GM19397 (cell line): ENCODE measurements at regions not wholly inside any gene's neighbourhood (a gene's known extent, or its start where the extent isn't known, plus 50 kb on each side); places are given as distances from the start of the nearest gene placed in this dataset.

Experiments used
- ATAC-seq: cut with Tn5 transposase; IDR thresholded peaks from one replicate; pipeline ENCODE4 v1.9.1; 2021; ENCODE audit warnings: mild to moderate bottlenecking, moderate library complexity; ENCODE audit not compliant: unreplicated experiment

GRCh38 chr1:4944911-4945310 is 290.5 kb downstream of the AJAP1 start:
- ATAC-seq = no peak

- ATAC-seq = no peak
Observed at GRCh38 chr1:4944072-4944471, 289.7 kb downstream of the AJAP1 start.

GRCh38 chr1:4939266-4939665 is 284.9 kb downstream of the AJAP1 start:
- ATAC-seq = no peak

DNA sequence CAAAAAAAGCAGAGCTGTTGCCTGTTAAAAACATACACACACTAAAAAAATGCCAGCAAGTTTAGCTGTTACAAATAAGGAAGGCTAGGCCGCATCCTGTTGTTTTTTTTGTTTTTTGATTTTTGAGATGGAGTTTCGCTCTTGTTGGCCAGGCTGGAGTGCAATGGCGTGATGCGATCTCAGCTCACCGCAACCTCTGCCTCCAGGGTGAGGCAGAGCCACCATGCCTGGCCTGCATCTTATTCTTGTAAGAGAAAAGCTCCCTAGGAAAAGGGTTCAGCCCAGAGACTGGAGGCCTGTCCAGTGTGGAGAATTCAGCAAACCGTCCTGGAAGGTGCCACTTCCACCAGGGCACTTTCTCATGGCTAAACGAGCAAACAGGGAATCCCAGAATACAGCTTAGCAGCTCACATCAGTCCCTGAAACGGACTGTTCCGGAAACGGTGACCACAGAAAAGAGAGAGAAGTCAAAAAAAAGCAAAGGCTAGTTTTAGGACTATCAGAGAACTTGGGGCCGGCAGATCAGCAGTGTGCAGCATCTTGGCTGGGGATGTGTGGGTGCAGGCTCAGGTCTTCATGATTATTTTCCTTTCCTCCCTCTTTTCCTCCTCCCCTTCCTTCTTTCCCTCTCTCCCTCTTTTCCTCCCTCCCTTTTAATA is 283.6 kb downstream of the AJAP1 start:
- ATAC-seq = no peak

DNA sequence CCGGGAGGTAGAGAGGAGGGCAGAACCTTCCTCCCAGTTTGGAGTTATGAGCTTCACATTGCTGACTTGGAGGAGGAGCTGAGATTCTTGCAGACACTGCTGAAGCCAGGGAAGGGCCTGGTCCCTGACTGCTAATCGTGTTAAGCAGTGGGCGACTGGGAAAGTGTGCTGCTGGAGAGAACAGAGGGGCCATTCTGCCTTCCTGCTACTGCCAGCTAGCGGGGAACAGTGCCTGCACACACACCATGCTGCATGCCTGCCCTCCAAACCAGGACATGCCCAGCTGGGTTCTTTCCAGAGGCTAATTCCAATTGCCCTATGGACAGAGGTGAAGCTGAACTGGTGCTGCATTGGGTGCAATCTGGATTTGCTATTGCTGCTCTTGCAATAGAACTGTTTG is 281.4 kb downstream of the AJAP1 start:
- no peak for ATAC-seq

DNA sequence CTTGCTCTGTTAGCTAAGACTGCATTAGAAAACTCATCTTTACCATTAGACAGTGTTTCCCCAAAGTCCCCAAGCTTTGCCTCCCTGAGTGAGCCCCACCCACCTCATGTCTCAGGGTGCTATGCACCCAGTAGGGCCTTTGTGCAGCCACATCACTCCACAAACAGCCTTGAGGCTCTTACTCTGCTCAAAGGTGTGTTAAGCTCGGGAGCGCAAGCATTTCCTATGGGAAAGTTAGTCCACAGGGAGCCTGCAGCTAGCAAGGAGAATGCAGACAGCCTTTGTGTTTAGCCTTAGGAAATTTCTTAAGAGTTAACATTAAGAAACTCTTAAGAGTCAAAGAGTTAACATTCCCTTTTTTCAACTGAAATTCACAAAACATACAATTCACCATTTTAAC is 278.8 kb downstream of the AJAP1 start:
- no peak for ATAC-seq

- ATAC-seq = no peak
Observed at GRCh38 chr1:4932311-4933030, 278.1 kb downstream of the AJAP1 start.

DNA sequence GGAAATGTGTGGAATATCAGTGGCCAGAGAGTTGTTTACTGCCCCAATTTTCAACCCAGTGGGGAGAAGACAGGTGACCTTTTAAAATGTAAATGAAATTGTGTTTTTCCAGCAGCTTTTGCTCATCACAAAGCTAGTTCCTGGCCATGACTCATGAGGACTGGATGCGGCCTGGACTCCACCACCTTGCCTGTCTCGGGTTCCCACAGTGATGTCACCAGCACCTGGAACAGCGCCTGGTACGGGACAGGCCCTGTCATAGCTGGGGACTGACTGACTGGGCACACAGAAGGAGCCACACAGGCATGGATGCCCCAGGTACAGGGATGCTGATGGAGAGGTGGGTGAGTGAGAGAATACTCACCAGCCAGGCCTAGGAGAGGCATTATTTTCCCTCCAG is 277.1 kb downstream of the AJAP1 start:
- ATAC-seq = no peak

- ATAC-seq = no peak
Observed at GRCh38 chr1:4928186-4928585, 273.8 kb downstream of the AJAP1 start.

DNA sequence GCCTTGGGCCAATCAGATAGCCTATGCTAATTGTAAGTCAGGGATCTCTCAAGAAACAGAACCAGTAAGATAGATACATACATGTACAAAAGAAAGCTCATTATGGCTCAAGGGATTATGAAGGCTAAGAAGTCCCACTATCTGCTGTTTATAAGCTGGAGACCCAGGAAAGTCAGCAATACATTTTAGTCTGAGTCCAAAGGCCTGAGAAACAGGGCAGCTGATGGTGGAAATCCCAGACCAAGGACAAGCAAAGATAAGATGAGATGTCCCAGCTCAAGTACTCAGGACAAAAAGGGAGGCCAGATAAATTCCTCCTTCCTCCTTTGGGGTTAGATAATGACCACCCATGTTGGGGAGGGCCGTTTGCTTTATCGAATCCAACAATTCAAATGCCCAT is 269.9 kb downstream of the AJAP1 start:
- no peak for ATAC-seq

DNA sequence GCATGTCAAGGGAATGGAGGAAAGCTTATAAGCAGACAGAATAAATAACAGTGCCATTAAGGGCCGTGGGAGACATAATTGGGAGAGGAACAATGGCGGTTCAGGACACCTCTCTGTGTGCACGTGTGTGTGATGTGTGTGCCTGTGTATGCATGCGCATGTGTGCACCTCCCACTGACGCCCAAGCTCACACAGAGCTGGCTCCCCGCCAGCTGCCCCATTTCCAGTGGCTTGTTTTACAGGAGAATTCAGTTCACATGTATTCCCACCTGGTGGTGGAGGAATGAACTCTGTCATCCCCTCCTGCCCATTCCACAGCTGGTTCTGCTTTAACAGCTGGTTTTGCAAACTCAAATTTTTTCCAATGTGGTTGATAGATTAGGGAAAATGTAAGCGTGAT is 262.2 kb downstream of the AJAP1 start:
- no peak for ATAC-seq

DNA sequence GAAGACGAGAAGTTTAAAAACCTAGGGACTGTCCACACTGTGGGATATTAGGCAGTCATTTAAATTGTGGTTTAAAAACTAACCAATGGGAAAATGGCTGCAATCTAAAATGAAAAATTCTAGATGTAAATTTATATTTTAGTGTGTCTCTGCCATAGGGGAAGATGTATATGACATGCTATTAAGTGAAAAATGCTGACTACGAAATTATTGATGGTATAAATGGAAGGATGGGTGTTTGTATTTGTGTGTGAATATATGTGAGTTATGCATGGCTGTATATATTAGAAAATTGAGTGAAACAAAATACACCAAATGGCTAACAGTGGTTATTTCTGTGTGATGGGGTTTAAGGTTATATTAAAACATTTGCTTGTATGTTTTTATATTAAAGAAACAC is 260.7 kb downstream of the AJAP1 start:
- no peak for ATAC-seq

GRCh38 chr1:4908486-4908885 is 254.1 kb downstream of the AJAP1 start:
- no peak for ATAC-seq

DNA sequence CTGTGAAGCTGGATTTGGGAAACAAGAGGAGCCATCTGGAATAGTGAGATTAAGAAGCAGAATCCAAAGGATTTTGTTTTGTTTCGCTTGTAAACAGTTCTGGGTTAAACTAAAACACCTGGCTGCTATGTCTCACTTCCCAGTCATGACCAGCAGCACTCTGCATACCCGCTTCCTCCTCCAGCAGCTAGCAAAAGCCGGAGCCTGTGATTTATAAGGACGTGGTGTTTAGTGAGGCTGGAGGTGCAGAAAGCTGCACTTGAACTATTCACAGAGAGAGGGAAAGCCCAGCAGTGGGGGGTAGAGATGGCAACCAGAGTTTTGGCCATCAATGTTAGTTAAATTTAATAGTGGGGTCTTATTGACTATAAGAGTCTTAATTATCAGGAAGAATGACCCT is 240.2 kb downstream of the AJAP1 start:
- no peak for ATAC-seq

DNA sequence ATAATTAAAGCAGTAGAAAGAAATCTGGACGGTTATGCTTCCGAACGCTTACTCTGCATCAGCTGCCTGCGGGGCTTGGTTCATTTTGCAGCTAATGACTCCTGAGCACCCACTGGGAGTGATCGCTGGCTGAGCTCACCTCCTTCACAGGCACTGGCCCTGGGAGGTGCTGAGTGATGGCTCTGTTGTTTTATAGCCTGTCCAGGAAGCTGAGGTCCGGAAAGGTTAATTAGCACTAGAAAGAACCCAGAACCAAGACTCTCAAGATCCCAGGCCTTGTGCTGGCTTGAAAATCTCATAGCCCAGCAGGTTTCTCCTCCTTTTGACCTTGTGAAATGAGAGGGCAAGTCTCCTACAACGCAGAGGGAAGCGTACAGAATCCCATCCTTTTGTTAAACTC is 226.2 kb downstream of the AJAP1 start:
- no peak for ATAC-seq

GRCh38 chr1:4877426-4877825 is 223.0 kb downstream of the AJAP1 start:
- no peak for ATAC-seq

DNA sequence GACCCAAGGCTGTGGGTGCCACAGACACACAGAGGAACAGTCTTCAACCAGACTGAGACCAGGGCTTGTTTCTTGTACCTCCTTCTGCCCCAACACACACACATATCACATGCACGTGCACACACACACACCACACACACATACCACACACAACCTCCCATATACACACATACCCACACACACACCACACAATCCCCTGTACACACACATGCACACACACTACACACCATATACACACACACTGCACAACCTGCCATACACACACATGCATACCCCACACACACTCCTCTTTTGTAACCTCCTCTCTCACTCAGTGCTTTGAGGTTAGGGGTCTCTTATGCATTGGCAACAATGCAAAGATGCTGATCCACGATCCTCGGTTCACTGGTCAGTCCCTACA is 217.0 kb downstream of the AJAP1 start:
- ATAC-seq = no peak

GRCh38 chr1:4868521-4868920 is 214.1 kb downstream of the AJAP1 start:
- no peak for ATAC-seq

- no peak for ATAC-seq
Observed at GRCh38 chr1:4856396-4856795, 202.0 kb downstream of the AJAP1 start.

DNA sequence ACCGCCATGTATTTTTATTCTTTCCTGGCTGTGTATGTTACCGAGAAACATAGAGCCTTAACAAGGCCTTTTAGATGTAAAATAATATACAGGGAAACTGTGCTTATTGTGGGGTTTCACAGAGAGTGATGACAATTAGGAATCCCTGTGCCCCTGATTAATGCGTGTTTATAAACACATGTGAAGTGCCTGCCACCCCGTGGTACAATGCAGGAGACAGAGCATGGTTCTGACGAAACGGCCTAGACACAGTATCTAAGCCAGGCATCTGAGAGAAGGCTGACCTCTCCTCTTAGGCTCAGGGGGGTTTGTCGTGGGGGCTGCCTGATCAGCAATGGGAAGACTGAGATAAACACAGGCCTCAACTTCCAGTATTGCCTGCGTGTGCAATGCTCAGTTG is 200.0 kb downstream of the AJAP1 start:
- no peak for ATAC-seq

- no peak for ATAC-seq
Observed at GRCh38 chr1:4853904-4854303, 199.5 kb downstream of the AJAP1 start.

DNA sequence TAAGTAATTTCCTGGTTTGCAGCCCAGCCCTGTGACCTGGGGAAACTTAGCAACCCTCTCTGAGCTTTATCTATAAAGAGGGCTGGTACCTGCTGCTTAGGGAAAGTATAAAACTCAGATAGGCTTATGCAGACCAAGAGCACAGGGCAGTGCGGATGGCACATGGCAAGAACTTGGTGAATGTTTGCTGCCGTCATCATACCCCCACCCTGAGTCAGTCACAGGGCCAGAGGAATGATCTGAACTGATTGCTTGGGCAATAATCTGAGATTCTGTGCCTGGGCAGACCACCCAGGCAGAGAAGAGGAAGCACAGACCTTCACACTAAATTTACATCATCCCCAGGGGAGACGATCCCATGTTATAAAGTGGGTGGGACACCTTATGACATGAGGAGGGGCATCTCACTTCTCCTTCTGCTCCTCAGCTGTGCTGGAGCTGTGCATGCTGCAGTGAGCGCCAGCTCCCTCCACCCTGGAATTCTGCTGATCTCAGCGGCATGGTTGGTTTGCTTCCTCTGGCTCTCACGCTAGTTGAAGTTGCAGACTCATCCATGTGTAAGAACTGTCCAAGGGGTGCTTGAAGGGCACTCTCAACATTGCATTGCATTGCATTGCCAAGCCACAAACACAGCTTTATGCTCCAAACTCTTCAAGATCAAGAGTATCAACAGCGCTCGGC is 197.1 kb downstream of the AJAP1 start:
- no peak for ATAC-seq
